ENCODE measurements at regions not wholly inside any gene's neighbourhood (a gene's known extent, or its start where the extent isn't known, plus 50 kb on each side); places are given as distances from the start of the nearest gene placed in this dataset.
"Not testable (repeated sequence)": the region's sequence is repeated elsewhere in the genome, so short reads cannot be mapped to it uniquely, and the experiment has no call there.

DNA sequence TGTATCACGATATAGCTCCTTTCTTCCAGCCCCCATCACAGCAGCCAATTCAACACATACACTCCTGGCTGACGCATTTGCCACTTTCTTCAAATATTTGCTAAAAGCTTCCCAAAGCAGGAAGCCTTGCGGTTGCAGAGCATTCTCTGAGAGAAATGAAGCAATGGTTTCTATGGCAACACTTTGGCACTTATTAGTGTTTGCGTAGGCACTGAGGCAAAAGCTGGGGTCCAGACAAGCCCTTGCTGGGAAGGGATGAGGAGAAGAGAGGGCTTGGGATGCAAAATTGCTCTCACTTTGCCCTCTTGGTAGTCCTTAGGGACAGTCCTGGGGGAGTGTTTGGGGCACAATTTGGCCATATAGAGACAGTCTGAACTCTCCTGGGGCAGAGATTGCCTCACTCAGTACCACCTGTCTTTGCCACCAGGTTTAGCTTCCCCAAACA lies 55.0 kb upstream of the PAK3 start:
- peak; percentile 32 for DNase-seq (ENCODE audit: low spot score)

DNA sequence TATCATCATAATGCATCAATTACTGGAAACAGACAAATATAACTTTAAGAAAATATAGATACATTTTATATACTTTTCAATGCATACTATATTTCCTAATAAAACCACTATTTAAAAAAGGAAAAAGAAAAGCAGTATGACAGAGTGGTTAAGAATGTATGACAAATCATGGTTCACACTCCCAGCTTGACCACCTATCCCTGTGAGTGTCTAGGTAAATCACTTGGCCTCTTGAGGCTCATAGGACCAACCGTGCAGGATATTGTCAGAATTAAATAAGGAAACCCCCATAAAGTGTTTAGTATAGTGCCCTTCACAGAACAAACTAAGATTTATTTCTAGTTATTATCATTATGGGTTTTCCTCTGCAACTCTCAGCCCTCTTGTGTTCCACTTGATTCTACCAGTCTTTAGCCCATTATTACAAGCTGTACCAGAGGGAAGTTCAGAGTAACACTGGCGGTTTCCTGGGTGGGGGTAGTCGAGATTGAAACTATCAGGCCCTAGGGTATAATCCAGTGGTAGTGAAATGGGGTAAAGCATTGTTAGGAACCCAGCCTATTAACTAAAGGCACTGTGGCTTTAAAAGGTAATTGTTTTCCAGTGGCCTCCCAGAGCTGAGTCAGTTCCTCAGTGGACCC lies 55.5 kb upstream of the PAK3 start:
- no peak for DNase-seq (ENCODE audit: low spot score)

DNA sequence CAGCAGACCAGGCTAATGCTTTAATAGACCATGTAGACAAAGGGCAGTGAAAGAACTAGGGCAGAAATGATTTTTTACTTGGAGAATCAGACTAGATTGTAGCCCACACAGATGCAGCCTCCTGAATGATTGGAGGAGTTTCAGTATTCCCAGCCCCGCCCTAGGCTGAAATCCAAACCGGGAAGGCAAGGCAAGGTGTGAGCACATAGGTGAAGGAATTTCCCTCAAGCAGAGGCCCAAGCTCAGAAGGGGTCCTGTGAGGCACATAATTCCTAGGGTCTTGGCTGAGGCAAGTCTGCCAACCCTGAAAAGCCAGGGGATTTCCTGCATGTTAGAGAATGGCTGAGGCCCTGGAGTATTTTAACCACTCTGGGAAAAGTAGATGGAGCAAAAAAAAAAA lies 56.4 kb upstream of the PAK3 start:
- DNase-seq (ENCODE audit: low spot score) = no peak

DNA sequence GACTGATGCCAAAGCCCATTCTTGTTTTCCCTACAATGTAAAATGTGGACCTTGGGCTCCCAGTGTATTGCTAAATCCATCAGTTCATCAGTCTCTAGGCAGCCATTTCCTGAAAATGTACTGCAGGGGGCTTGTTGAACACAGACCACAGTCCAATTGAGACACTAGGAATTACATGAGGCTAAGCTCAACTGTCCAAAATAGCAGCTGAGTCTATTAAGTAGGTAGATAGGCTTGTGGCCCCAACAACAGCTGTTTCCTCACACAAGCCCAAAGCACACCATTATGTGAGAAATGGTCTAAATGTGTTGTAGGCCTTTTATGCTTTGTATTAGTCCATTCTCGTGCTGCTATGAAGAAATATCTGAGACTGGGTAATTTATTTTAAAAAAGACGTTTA lies 60.0 kb upstream of the PAK3 start:
- no peak for DNase-seq (ENCODE audit: low spot score)

DNA sequence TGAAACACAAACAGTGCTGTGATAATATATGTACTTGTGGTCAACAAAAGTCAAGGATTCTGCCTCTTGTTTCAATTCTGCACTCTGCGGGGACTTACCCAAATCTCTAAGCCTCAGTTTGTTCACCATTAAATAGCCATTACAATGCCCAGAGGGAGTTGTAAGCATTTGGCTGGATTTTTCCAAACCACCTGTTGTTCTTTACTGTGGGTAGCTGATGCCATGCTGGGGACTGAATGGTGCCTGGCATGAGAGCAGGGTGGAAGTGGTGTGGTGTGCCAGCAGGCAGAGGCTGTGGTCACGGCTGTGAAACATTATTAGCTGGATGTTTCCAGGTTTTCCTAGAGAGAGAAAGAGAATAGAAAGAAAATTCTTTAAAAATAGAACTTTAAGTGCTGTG lies 60.7 kb upstream of the PAK3 start:
- DNase-seq (ENCODE audit: low spot score) = no peak

DNA sequence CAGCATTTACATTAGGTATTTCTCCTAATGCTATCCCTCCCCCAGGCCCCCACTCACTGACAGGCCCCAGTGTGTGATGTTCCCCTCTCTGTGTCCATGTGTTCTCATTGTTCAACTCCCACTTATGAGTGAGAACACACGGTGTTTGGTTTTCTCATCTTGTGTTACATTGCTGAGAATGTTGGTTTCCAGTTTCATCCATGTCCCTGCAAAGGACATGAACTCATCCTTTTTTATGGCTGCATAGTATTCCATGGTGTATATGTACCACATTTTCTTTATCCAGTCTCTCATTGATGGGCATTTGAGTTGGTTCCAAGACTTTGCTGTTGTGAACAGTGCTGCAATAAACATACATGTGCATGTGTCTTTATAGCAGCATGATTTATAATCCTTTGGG lies 73.0 kb upstream of the PAK3 start:
- DNase-seq (ENCODE audit: low spot score) = not testable (repeated sequence)

DNA sequence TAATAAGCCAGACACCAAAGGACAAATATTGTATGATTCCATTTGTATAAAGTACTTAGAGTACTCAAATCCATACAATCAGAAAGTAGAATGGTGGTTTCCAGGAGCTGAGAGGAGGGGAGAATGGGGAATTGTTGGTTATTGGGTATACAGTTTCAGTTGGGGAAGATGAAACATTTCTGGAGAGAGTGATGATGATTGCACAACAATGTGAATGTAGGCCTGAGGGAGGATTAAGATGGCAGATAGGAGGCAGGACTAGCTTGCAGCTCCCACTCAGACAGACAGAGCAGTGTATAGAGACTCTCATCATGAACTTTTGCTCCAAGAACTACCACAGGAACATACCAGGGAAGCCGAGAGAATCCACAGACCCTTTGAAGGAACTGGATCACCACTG lies 75.7 kb upstream of the PAK3 start:
- DNase-seq (ENCODE audit: low spot score) = no peak

DNA sequence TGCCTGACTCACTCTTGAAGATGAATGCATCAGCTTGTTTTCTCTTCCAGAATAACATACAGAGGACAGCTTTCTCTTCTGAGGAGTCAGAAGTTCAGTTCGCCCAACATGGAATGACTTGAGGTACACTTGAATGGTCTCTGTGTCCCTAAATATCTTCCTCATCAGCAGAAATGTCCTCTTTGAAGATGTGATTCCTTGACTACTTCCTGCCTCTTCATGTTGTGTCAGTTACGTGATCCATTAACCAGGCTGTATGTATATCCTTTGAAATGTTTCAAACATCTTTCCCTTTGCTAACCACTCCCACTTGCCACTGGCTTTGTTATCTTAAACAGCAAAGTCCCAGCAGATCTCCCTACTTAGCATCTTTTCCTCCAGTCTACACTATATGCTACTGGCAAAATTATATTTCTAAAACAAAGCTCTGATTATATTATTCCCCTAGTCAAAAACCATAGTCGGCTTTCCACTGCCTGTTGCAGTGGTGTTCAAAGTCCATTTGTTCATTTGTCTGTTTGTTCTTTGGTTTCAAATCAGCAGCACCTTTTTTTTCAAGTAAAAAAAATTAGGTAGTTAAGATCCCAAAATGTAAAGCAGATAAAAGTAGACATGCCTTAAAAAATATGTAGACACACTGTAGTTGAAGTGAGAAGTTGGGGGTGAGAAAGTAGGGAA lies 82.1 kb upstream of the PAK3 start:
- no peak for DNase-seq (ENCODE audit: low spot score)

DNA sequence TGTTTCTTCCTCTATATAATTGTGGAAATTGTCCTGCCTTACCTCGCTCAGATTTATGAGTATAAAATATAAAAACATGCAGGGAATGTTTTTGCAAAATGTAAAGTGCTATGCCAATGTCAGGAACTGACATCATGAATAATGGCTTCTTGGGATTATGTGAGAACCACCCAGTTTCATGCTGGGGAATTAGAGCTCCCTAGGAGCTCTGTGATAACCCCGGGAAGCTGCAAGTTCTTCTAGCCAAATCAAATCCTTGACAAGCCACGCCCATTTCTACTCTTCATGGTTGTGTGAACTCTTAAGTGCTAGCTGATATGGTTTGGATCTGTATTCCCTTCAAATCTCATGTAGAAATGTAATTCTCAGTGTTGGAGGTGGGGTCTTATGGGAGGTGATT lies 85.9 kb upstream of the PAK3 start:
- DNase-seq (ENCODE audit: low spot score) = no peak

DNA sequence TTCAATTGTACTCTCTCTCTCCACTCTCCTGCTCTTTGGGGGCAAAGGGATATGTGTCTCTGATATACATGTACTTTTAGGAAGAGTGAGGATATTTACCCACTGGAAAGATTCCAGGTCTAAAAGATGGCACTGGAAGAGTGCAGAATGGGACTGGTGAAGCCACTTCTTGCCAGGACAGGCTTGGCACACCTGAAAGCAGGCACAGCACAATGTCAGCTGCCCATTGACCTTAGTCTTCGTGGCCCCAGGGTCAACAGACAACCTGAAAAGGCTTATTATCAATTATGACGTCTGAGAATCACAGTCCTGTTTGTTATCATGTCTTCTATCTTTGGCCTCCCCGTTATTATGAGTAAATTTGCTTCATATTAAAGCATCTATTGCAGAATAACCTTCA lies 86.7 kb upstream of the PAK3 start:
- no peak for DNase-seq (ENCODE audit: low spot score)

DNA sequence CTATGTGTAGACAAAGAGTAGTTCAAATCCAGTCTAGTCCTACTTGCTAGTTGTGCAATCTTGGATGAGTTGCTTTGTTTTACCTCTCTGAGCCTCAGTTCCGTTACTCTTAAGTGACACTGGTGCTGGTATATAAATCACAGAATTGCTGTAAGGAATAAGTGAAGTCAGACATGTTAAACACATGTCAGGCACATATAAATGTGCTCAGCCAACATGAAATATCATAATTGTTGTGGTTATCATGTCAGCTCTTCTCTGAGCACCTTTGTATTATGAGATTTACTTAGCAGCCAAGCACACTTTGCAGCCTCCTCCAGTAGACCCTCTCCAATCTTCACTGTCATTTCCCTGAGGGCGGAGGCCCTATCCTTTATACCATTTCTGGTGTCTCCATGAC lies 87.9 kb upstream of the PAK3 start:
- no peak for DNase-seq (ENCODE audit: low spot score)

DNA sequence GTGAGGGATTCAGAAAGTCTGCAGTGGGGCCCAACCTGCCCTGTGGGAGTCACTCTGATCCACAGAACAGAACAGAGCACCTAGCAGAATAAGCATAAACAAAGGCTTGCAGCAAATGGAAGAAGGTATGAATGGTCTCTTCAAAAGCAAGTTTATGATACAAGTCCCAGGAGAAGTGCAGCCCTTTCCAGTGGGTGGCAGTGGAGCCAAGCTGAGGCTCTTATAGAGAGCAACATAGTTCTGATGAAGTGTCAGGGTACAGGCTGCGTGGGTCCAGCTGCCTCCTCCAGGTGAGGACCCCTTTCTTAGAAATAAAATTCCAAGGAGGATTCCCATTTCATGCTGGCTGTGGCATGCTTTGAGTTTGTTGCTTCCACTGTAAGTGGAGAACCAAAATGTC lies 88.8 kb upstream of the PAK3 start:
- DNase-seq (ENCODE audit: low spot score) = no peak

DNA sequence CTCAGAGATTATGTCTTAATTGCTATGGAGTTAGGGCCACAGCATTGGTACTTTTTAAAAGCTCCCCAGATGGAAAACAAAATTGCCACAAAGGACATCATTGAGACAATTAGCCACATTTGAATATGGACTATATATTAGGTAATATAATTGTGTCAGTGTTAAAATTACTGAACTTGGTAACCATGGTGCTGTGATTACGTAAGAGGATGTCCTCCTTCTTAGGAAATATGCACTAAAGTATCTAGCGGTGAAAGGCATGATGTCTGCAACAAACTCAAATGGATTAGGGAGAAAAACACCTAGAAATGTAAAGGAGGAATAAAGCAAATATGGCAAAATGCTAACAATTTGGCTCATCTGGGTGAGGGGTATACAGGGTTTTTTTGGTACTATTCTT lies 89.9 kb upstream of the PAK3 start:
- no peak for DNase-seq (ENCODE audit: low spot score)

DNA sequence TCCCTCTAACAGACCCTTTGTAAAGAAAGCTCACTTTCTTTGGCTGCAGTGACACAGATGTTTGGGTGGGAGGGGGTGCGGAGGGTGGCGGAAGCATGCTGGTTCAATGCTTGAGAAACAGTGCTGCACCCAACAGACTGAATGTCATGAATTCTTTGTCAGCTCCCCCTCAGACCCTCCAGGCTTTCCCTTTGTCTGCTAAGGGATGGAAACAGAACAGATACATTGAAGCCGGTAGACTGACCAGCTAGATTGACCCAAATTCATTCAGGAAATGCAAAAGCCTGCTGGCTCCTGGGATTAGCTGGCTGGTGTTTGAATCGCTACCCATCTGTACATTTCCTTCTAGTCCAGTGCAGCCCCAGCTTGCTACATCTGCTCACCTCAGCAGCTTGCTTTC lies 90.8 kb upstream of the PAK3 start:
- DNase-seq (ENCODE audit: low spot score) = no peak

DNA sequence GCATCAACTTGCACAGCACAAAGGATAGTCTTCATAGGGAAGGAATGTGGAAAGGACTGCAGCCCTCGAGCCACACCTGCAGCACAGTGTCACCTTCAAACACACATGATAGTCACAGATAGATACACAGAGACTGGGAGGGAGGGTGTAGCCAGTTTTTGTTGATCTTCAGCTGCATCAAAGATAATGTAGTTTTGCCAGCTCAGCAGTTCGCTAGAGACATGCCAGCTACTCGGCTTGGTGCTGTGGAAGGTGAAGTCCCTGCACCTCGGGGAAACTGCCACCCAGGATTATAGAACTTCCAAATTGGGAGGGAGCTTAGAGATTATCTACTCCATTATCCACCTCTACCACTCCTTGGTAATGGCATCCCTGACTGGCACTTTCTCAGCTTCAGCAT lies 92.9 kb upstream of the PAK3 start:
- no peak for DNase-seq (ENCODE audit: low spot score)

DNA sequence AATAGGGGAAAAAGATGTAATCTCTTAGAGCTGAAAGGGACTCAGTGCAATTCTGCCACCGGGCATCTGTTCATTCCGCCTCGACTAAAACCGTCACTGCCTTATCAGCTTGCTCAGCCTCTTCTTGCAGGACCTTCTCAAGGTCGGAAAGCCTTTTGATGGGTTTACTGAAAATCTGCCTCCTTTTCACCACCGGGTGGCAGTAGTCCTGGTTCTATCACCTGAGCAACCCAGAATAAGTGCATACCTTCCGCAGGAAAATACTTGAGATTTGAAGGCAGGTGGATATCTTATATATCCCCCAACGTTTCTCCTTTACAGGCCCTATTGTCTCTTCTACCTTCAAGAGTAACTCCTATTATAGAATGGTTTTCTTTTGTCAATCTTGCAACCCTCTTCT lies 103.4 kb upstream of the PAK3 start:
- peak; percentile 14 for DNase-seq (ENCODE audit: low spot score)

DNA sequence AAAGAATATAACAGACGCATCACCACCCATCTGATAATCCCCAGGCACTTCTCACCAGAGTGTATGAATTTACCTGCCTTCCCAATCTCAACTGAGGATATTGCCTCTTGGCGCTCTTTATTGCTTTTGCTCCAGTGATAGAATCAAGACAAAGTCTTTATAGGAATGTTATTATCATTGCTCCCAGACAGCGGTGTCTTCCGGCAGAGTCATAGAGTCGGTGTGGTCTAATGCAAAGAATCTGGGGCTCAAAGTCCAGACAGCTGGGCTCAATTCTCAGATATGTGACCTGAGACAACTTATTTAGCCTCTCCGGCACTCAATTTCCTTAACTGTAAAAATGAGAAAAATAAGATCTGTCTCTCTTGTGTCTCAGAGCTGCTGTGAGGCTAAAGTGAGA lies 106.1 kb upstream of the PAK3 start:
- DNase-seq (ENCODE audit: low spot score) = no peak

DNA sequence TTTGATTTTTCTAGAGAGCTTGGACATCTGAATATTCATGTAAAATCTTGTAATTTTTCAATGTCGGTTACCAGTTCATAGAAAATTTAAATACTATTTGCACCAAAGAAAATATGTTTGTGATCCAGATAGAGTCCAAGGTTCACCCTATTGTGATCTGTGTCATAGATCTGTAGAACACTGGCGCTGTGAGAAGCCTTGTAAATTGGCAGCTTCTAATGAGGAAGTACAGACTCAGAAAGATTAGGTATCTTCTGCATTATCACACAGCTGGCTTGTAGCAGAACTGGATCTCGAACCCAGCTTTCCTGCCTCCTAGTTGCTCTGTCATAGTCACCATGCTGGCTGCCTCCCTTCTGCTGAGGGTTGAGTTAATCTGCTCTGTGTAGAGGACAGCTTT lies 106.5 kb upstream of the PAK3 start:
- DNase-seq (ENCODE audit: low spot score) = no peak

DNA sequence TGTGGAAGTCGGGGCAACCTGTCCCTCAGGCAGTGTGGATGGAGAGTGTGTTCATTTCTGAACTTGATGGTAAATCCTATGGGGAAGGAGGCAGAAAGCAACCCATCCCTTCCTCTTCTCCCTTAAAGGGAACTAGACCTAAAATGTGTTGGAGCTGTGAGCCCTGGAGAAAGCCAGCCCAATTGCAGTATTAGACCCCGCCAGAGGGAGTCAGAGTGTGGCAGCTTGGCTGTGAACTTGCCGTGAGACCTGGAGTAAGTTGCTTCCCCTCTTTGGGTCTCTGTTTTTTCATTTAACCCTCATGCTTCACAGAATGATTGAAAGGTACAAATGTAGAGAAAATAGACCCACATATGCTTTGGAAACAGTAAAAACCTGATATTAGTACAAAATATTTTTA lies 108.7 kb upstream of the PAK3 start:
- DNase-seq (ENCODE audit: low spot score) = no peak

DNA sequence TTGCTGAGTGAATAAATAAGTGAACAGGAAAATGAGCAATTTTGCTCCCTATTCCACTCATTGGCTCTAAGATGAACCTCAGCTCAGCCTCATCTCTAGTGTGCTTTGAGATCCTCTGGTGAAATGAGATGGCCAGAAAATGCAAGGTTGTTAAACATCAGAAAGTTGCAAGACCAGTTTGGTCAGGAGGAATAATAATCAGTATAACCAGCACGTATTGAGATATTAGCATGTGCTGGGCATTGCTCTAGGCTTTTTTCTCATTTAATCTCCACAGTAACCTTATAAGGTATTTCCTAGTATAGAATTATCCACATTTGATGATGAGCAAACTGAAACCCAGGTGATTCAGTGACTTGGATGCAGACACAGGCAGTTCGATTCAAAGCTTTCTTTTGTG lies 110.5 kb upstream of the PAK3 start:
- DNase-seq (ENCODE audit: low spot score) = no peak

DNA sequence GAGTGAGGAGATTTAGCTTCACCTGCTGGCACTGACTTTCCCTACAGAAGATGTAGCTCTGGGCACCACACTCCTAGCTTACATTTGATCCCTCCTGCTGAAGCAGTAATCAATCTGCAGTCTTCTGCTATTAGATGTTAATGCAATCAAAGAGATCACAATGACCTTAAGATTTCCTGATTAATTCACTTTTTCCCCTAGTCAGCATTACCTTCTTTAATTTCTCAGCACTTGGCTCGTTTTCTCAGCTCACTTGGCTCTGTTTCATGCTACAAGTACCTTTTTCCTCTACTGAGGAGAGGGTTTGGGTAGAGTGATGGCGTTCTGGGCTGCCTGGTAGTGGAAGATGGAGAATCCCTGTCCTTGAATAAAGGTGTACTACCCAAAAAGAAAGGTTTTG lies 113.0 kb upstream of the PAK3 start:
- no peak for DNase-seq (ENCODE audit: low spot score)

DNA sequence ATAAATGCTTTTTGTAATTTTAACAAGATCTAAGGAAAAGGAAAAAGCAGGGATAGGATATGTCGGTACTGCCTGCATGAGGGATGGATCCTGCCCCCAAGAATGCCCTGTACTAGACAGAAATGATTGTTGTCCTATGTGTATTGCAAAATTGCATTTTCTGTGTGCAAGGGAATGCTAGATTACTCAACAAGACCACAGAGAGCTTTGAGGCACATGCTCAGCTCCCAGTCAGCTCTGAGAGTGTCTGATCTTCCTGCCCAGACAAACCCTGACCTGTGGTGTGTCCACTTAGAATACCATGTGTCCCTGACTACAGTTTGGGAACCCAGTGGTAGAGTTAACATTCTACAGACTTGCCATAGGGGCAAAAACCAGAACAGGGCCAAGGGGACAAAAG lies 129.2 kb upstream of the PAK3 start:
- DNase-seq (ENCODE audit: low spot score) = no peak

DNA sequence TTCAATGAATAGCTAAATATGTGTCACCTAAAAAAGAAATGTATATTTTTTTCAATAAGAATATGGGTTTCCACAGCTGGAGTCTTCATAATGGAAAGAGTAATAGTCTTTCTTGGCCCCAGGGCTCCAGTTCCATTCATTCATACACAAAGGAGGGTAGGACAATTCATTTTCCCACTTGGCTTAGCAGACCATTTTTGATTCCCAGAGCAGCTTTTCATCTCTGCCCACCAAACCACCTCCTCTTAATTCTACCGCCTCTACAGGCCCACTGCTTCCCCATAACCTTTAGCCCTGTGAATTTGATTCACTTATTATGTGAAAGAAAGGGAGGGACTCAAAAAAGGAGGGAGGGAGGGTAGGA lies 129.9 kb upstream of the PAK3 start:
- no peak for DNase-seq (ENCODE audit: low spot score)

DNA sequence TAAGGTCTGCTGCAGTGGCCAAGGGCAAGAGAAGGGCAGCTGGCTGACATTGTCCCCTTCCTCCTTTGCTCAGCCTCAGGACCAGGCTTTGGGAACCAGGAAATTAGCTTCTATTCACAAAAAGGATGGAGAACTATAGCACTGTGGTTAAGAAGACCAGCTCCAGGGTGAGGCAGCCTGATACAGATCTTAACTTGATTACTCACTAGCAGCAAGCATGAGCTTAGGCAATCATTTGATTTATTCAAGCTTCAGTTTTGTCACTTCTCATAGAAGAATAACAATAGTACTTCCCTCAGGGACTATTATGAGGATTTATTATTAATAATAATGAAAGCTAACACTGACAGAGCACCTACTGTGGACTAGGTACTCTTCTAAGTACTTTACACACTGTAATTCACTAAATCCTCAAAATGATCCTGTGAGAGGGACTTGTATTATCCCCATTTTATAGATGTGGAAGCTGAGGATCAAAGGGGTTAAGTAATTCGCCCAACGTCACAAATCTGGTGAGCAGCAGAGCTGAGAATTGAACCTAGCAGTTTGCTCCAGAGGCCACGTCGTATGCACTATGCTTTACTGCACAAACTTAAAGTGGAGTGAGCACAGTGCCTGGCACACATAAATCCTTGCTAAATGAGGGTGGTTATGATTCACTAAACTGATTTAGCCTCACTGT lies 130.4 kb upstream of the PAK3 start:
- no peak for DNase-seq (ENCODE audit: low spot score)
